ENCODE measurements at regions not wholly inside any gene's neighbourhood (a gene's known extent, or its start where the extent isn't known, plus 50 kb on each side); places are given as distances from the start of the nearest gene placed in this dataset.

GRCh38 chr12:65567820-65568219, 256.5 kb upstream of the HMGA2 start:
- Mint-ChIP-seq H3K4me3 (no peak overlapping the region), H3K9me3 (no peaks in the 10 kb centered on the region), H3K4me1 (ENCODE audit: low read depth) (no peaks in the 10 kb centered on the region), H3K27me3 (peaks cover 56% of the 10 kb centered on the region), H3K27ac (no peak overlapping the region), H3K36me3 (ENCODE audit: low read depth) (no peaks in the 10 kb centered on the region)
- Histone ChIP-seq H3K27me3 (ENCODE audit: control insufficient read depth in 1 of 2, insufficient read depth in 2 of 2, low read length in 2 of 2) (peaks cover 2 to 6% of the 10 kb centered on the region in 2 experiments), H3K9me3 (ENCODE audit: control insufficient read depth in 1 of 2, insufficient read depth in 1 of 2, low read length in 2 of 2) (no peaks in the 10 kb centered on the region), H3K4me1 (ENCODE audit: insufficient read depth, low read length) (no peaks in the 10 kb centered on the region), H3K4me3 (ENCODE audit: low read length) (no peak overlapping the region), H3K27ac (ENCODE audit: low read depth in 1 of 2, low read length in 2 of 2) (no peak overlapping the region), H3K36me3 (ENCODE audit: insufficient read depth, low read length) (no peaks in the 10 kb centered on the region)
- TF ChIP-seq CTCF (IDR thresholded peaks at IDR 0.05): no peak
- intact Hi-C loops (cut with DNase I, micrococcal nuclease): no loop called here
- CTCF ChIA-PET: no interaction called here
- POLR2A ChIA-PET: no interaction called here
- ATAC-seq (ENCODE audit: poor library complexity): no peak
- DNase-seq: no peak

- Mint-ChIP-seq H3K4me1 (ENCODE audit: low read depth) (no peaks in the 10 kb centered on the region), H3K9me3 (peaks cover 2% of the 10 kb centered on the region), H3K27me3 (peaks cover 56% of the 10 kb centered on the region), H3K36me3 (ENCODE audit: low read depth) (no peaks in the 10 kb centered on the region), H3K4me3 (no peak overlapping the region), H3K27ac (no peak overlapping the region)
- DNase-seq (no peak), ATAC-seq (ENCODE audit: poor library complexity) (no peak)
- intact Hi-C loops (cut with DNase I, micrococcal nuclease): no loop called here
- H3K27ac ChIP-seq (ENCODE audit: low read depth in 1 of 2, low read length in 2 of 2): no peak overlapping the region
- H3K9me3 ChIP-seq (ENCODE audit: control insufficient read depth in 1 of 2, insufficient read depth in 1 of 2, low read length in 2 of 2): no peaks in the 10 kb centered on the region
- no peak overlapping the region for H3K4me3 ChIP-seq (ENCODE audit: low read length)
- ChIA-PET CTCF (no interaction called here), POLR2A (no interaction called here)
- no peaks in the 10 kb centered on the region for H3K36me3 ChIP-seq (ENCODE audit: insufficient read depth, low read length)
- TF ChIP-seq CTCF (IDR thresholded peaks at IDR 0.05): no peak
- peaks cover 2 to 5% of the 10 kb centered on the region in 2 experiments for H3K27me3 ChIP-seq (ENCODE audit: control insufficient read depth in 1 of 2, insufficient read depth in 2 of 2, low read length in 2 of 2)
- no peaks in the 10 kb centered on the region for H3K4me1 ChIP-seq (ENCODE audit: insufficient read depth, low read length)
Observed at GRCh38 chr12:65568517-65568916, 255.8 kb upstream of the HMGA2 start.

- no peak overlapping the region for H3K27ac Mint-ChIP-seq
- CTCF ChIA-PET: no interaction called here
- H3K9me3 Mint-ChIP-seq: peaks cover 8% of the 10 kb centered on the region
- no peaks in the 10 kb centered on the region for H3K36me3 Mint-ChIP-seq (ENCODE audit: low read depth)
- peaks cover 1 to 9% of the 10 kb centered on the region in 2 experiments for H3K9me3 ChIP-seq (ENCODE audit: control insufficient read depth in 1 of 2, insufficient read depth in 1 of 2, low read length in 2 of 2)
- ATAC-seq (ENCODE audit: poor library complexity) (no peak), DNase-seq (no peak)
- no peak overlapping the region for H3K4me3 Mint-ChIP-seq
- H3K27me3 ChIP-seq (ENCODE audit: control insufficient read depth in 1 of 2, insufficient read depth in 2 of 2, low read length in 2 of 2): peaks cover 0 to under 1% of the 10 kb centered on the region in 2 experiments
- H3K27ac ChIP-seq (ENCODE audit: low read depth in 1 of 2, low read length in 2 of 2): no peak overlapping the region
- intact Hi-C loops (cut with DNase I, micrococcal nuclease): no loop called here
- H3K4me3 ChIP-seq (ENCODE audit: low read length): no peak overlapping the region
- H3K4me1 ChIP-seq (ENCODE audit: insufficient read depth, low read length): no peaks in the 10 kb centered on the region
- no peaks in the 10 kb centered on the region for H3K36me3 ChIP-seq (ENCODE audit: insufficient read depth, low read length)
- POLR2A ChIA-PET: no interaction called here
- no peaks in the 10 kb centered on the region for H3K4me1 Mint-ChIP-seq (ENCODE audit: low read depth)
- peaks cover 42% of the 10 kb centered on the region for H3K27me3 Mint-ChIP-seq
- TF ChIP-seq CTCF (IDR thresholded peaks at IDR 0.05): no peak
Observed at GRCh38 chr12:65570451-65571130, 253.7 kb upstream of the HMGA2 start.
